ENCODE measurements at regions not wholly inside any gene's neighbourhood (a gene's known extent, or its start where the extent isn't known, plus 50 kb on each side); places are given as distances from the start of the nearest gene placed in this dataset.

DNA sequence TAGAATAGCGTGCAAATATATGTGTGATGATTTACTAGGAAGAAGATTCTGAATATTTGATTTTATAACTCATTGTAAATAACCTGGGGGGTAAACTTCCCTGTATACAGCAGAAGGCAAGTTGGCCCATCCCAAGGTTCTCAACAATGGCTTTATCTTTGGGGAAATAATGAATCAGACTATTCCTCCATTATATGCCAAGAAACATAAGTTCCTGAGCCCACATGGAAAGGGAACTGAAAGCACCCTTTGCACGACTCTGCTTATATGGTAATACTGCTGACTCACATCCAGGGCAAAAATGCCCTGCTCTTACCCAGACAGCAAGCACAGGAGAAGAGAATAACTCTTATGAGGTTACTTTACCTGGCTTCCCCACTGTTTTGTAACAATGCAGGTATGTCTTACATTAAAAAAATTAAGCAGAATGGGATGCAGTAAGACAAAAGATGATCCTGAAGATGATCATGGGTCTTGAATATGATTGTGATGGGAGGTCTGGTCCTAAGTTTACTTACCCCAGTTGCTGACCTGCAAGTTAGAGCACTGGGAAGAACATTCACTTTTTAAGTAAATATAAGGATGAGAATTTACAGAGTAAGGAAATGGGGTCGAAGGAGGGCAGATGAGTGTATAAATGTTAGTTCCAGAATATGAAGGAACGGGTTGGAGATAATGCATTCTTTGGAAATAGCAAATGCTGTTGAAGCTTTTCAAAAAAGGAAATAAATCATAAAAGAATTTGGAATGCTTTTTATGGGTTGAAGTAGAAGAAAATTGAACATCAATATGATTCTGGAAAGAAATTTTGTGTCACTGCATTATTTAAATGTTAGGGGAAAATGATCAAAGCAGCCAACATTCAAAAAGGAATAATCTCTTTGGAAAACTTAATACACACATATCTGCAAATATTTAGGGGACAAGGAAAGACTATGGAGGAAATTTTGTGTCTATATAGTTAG lies 428.4 kb upstream of the MPDZ start:
- TF ChIP-seq, protein P1, sequence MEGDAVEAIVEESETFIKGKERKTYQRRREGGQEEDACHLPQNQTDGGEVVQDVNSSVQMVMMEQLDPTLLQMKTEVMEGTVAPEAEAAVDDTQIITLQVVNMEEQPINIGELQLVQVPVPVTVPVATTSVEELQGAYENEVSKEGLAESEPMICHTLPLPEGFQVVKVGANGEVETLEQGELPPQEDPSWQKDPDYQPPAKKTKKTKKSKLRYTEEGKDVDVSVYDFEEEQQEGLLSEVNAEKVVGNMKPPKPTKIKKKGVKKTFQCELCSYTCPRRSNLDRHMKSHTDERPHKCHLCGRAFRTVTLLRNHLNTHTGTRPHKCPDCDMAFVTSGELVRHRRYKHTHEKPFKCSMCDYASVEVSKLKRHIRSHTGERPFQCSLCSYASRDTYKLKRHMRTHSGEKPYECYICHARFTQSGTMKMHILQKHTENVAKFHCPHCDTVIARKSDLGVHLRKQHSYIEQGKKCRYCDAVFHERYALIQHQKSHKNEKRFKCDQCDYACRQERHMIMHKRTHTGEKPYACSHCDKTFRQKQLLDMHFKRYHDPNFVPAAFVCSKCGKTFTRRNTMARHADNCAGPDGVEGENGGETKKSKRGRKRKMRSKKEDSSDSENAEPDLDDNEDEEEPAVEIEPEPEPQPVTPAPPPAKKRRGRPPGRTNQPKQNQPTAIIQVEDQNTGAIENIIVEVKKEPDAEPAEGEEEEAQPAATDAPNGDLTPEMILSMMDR (IDR thresholded peaks at IDR 0.05; ENCODE audit: low read length) = no peak
- TF ChIP-seq EZH2 (optimal IDR thresholded peaks at IDR 0.05; ENCODE audit: low read depth, low read length) (no peak), EZH2phosphoT487 (IDR thresholded peaks at IDR 0.05; ENCODE audit: low read length) (no peak)
